ENCODE measurements at regions not wholly inside any gene's neighbourhood (a gene's known extent, or its start where the extent isn't known, plus 50 kb on each side); places are given as distances from the start of the nearest gene placed in this dataset.
A peak's percentile ranks its signal among the peaks of the same experiment; 100 is the strongest.

DNA sequence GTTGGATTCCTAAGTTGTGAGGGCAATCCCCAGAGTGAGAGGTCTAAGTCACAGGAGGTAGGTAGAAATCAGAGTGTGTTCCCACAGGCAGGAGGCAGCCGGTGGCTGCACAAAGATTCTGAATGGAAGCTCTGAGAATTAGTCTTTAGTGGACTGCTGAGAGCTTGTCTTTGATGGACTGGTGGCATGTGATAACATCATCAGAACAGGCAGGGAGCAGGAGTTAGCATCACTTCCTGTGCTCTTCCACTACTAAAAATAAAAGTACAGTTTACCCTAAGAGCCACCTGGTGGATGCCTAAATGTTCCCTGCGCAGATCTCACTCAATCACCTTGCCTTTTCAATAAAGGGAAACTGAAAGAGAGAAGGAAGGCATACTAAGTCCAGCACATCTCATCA lies 294.6 kb upstream of the POU3F2 start:
- Histone ChIP-seq H3K79me2 (ENCODE audit: insufficient read depth, low read length) (no peaks in the 10 kb centered on the region), H3K9ac (ENCODE audit: low read depth, low read length, poor library complexity, severe bottlenecking) (no peak overlapping the region), H3K9me2 (replicated peaks; ENCODE audit: low read depth, low read length) (no peaks in the 10 kb centered on the region), H3K4me3 (ENCODE audit: low read length, poor library complexity, severe bottlenecking) (no peak overlapping the region), H3K4me1 (ENCODE audit: insufficient read depth, low read length, poor library complexity, severe bottlenecking) (no peaks in the 10 kb centered on the region), H3K4me2 (ENCODE audit: low read depth, low read length, poor library complexity, severe bottlenecking) (peak overlapping the region; percentile 25), H3K27me3 (ENCODE audit: insufficient read depth, low read length, poor library complexity, severe bottlenecking) (no peaks in the 10 kb centered on the region), H4K20me1 (ENCODE audit: insufficient read depth, low read length, poor library complexity, severe bottlenecking) (no peaks in the 10 kb centered on the region), H3K9me3 (ENCODE audit: insufficient read depth, low read depth, low read length) (no peaks in the 10 kb centered on the region), H3K36me3 (ENCODE audit: insufficient read depth, low read length) (no peaks in the 10 kb centered on the region), H3F3A (ENCODE audit: low read depth) (no peaks in the 10 kb centered on the region), H2AFZ (ENCODE audit: low read length) (peak overlapping the region; percentile 22)
- no peak for TF ChIP-seq EZH2phosphoT487 (IDR thresholded peaks at IDR 0.05; ENCODE audit: borderline replicate concordance)
- TF ChIP-seq, protein P1, sequence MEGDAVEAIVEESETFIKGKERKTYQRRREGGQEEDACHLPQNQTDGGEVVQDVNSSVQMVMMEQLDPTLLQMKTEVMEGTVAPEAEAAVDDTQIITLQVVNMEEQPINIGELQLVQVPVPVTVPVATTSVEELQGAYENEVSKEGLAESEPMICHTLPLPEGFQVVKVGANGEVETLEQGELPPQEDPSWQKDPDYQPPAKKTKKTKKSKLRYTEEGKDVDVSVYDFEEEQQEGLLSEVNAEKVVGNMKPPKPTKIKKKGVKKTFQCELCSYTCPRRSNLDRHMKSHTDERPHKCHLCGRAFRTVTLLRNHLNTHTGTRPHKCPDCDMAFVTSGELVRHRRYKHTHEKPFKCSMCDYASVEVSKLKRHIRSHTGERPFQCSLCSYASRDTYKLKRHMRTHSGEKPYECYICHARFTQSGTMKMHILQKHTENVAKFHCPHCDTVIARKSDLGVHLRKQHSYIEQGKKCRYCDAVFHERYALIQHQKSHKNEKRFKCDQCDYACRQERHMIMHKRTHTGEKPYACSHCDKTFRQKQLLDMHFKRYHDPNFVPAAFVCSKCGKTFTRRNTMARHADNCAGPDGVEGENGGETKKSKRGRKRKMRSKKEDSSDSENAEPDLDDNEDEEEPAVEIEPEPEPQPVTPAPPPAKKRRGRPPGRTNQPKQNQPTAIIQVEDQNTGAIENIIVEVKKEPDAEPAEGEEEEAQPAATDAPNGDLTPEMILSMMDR (conservative IDR thresholded peaks at IDR 0.05; ENCODE audit: low read length): peak; percentile 36

DNA sequence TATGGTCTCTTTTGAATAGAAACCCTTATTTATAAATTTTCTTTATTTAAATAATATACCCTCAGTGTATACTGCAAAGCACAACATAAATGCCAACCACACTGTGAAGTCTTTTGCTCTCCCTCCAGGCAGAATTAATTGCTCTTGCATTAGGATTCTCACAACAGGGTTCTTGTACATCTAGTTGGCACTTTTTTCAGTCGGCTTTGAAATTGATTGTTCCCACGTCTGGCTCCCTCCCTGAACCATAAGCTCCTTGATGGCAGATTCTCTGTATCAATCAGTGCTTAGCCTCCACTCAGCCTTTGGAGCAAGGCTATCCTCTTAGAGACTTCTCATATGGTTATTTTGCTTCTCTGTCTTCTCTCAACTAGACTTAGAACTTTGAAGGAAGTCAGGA lies 288.0 kb upstream of the POU3F2 start:
- H3K9me2 ChIP-seq (replicated peaks; ENCODE audit: low read depth, low read length): no peaks in the 10 kb centered on the region
- H3K9me3 ChIP-seq (ENCODE audit: insufficient read depth, low read depth, low read length): no peaks in the 10 kb centered on the region
- no peaks in the 10 kb centered on the region for H3K36me3 ChIP-seq (ENCODE audit: insufficient read depth, low read length)
- H4K20me1 ChIP-seq (ENCODE audit: insufficient read depth, low read length, poor library complexity, severe bottlenecking): no peaks in the 10 kb centered on the region
- H3F3A ChIP-seq (ENCODE audit: low read depth): no peaks in the 10 kb centered on the region
- H3K79me2 ChIP-seq (ENCODE audit: insufficient read depth, low read length): no peaks in the 10 kb centered on the region
- no peak overlapping the region for H2AFZ ChIP-seq (ENCODE audit: low read length)
- H3K4me2 ChIP-seq (ENCODE audit: low read depth, low read length, poor library complexity, severe bottlenecking): no peak overlapping the region
- no peaks in the 10 kb centered on the region for H3K4me1 ChIP-seq (ENCODE audit: insufficient read depth, low read length, poor library complexity, severe bottlenecking)
- no peak overlapping the region for H3K9ac ChIP-seq (ENCODE audit: low read depth, low read length, poor library complexity, severe bottlenecking)
- H3K27me3 ChIP-seq (ENCODE audit: insufficient read depth, low read length, poor library complexity, severe bottlenecking): no peaks in the 10 kb centered on the region
- no peak overlapping the region for H3K4me3 ChIP-seq (ENCODE audit: low read length, poor library complexity, severe bottlenecking)
- no peak for TF ChIP-seq EZH2phosphoT487 (IDR thresholded peaks at IDR 0.05; ENCODE audit: borderline replicate concordance)
- TF ChIP-seq, protein P1 (conservative IDR thresholded peaks at IDR 0.05; ENCODE audit: low read length): no peak

DNA sequence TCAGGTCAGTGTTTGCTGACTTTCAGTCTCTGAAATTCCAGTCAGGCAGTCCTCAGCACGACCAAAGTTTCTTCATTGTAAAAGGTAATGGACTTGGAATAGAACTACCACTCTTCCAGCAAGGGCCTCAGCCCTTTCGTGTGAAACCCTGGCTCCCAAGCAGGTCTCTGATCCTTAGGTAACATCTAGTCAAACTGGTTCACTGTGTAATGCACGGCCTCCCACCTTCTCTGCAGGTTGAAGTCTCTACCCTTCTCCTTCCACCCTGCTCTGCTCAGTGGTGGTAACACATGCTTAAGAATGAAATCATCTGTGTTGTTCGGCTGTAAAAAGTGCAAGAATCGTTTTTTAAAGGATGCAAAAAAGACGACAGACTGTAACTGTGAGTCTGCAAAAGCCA lies 287.2 kb upstream of the POU3F2 start:
- Histone ChIP-seq H4K20me1 (ENCODE audit: insufficient read depth, low read length, poor library complexity, severe bottlenecking) (no peaks in the 10 kb centered on the region), H3K4me3 (ENCODE audit: low read length, poor library complexity, severe bottlenecking) (no peak overlapping the region), H3K4me2 (ENCODE audit: low read depth, low read length, poor library complexity, severe bottlenecking) (no peak overlapping the region), H3F3A (ENCODE audit: low read depth) (no peaks in the 10 kb centered on the region), H3K36me3 (ENCODE audit: insufficient read depth, low read length) (no peaks in the 10 kb centered on the region), H3K27me3 (ENCODE audit: insufficient read depth, low read length, poor library complexity, severe bottlenecking) (no peaks in the 10 kb centered on the region), H3K79me2 (ENCODE audit: insufficient read depth, low read length) (no peaks in the 10 kb centered on the region), H3K9me2 (replicated peaks; ENCODE audit: low read depth, low read length) (no peaks in the 10 kb centered on the region), H3K9ac (ENCODE audit: low read depth, low read length, poor library complexity, severe bottlenecking) (no peak overlapping the region), H3K4me1 (ENCODE audit: insufficient read depth, low read length, poor library complexity, severe bottlenecking) (no peaks in the 10 kb centered on the region), H3K9me3 (ENCODE audit: insufficient read depth, low read depth, low read length) (no peaks in the 10 kb centered on the region), H2AFZ (ENCODE audit: low read length) (no peak overlapping the region)
- TF ChIP-seq EZH2phosphoT487 (IDR thresholded peaks at IDR 0.05; ENCODE audit: borderline replicate concordance): no peak
- TF ChIP-seq, protein P1 (conservative IDR thresholded peaks at IDR 0.05; ENCODE audit: low read length): no peak
